Inflammatory macrophage treated with lipopolysaccharide for 4 hours (primary cell): ENCODE measurements at regions not wholly inside any gene's neighbourhood (a gene's known extent, or its start where the extent isn't known, plus 50 kb on each side); places are given as distances from the start of the nearest gene placed in this dataset.
"Not testable (repeated sequence)": the region's sequence is repeated elsewhere in the genome, so short reads cannot be mapped to it uniquely, and the experiment has no call there.

Experiments
- DNase-seq: peaks from one replicate; pipeline ENCODE4 v3.0.0-alpha.2; 2020

GRCh38 chr9:25453875-25454274 lies 224.4 kb downstream of the TUSC1 start:
- no peak for DNase-seq

GRCh38 chr9:25449503-25449902 lies 228.7 kb downstream of the TUSC1 start:
- DNase-seq, result no peak

GRCh38 chr9:25445721-25446120 lies 232.5 kb downstream of the TUSC1 start:
- not testable (repeated sequence) for DNase-seq

GRCh38 chr9:25442526-25442925 lies 235.7 kb downstream of the TUSC1 start:
- DNase-seq, result no peak

- DNase-seq, result no peak
Measured at GRCh38 chr9:25427898-25428297, 250.3 kb downstream of the TUSC1 start.

- no peak for DNase-seq
Measured at GRCh38 chr9:25427290-25427689, 251.0 kb downstream of the TUSC1 start.

GRCh38 chr9:25421560-25421959 lies 256.7 kb downstream of the TUSC1 start:
- no peak for DNase-seq

- DNase-seq, result no peak
Measured at GRCh38 chr9:25418974-25419373, 259.3 kb downstream of the TUSC1 start.

GRCh38 chr9:25415718-25416117 lies 262.5 kb downstream of the TUSC1 start:
- no peak for DNase-seq

GRCh38 chr9:25412646-25413045 lies 265.6 kb downstream of the TUSC1 start:
- DNase-seq, result no peak

- DNase-seq, result no peak
Measured at GRCh38 chr9:25397746-25398145, 280.5 kb downstream of the TUSC1 start.

GRCh38 chr9:25396828-25397227 lies 281.4 kb downstream of the TUSC1 start:
- no peak for DNase-seq

- DNase-seq, result no peak
Measured at GRCh38 chr9:25381141-25381540, 297.1 kb downstream of the TUSC1 start.

- DNase-seq, result no peak
Measured at GRCh38 chr9:25377039-25377438, 301.2 kb downstream of the TUSC1 start.

- no peak for DNase-seq
Measured at GRCh38 chr9:25374281-25374680, 304.0 kb downstream of the TUSC1 start.

GRCh38 chr9:25366906-25367305 lies 311.3 kb downstream of the TUSC1 start:
- no peak for DNase-seq

- no peak for DNase-seq
Measured at GRCh38 chr9:25353783-25354182, 324.5 kb downstream of the TUSC1 start.

GRCh38 chr9:25350011-25350410 lies 328.2 kb downstream of the TUSC1 start:
- DNase-seq, result no peak

GRCh38 chr9:25322142-25322541 lies 356.1 kb downstream of the TUSC1 start:
- DNase-seq, result no peak

- DNase-seq, result no peak
Measured at GRCh38 chr9:25310961-25311360, 367.3 kb downstream of the TUSC1 start.

- no peak for DNase-seq
Measured at GRCh38 chr9:25308549-25308948, 369.7 kb downstream of the TUSC1 start.

GRCh38 chr9:25302601-25303000 lies 375.6 kb downstream of the TUSC1 start:
- no peak for DNase-seq

GRCh38 chr9:25288195-25288594 lies 390.0 kb downstream of the TUSC1 start:
- not testable (repeated sequence) for DNase-seq

GRCh38 chr9:25284365-25284764 lies 393.9 kb downstream of the TUSC1 start:
- no peak for DNase-seq

- no peak for DNase-seq
Measured at GRCh38 chr9:25282946-25283345, 395.3 kb downstream of the TUSC1 start.

GRCh38 chr9:25261445-25261844 lies 416.8 kb downstream of the TUSC1 start:
- DNase-seq, result no peak
